Mesenchymal stem cell (in vitro differentiated cells and primary cell): ENCODE measurements at regions not wholly inside any gene's neighbourhood (a gene's known extent, or its start where the extent isn't known, plus 50 kb on each side); places are given as distances from the start of the nearest gene placed in this dataset.
A peak's percentile ranks its signal among the peaks of the same experiment; 100 is the strongest.

ENCODE experiments used
- DNase-seq: peaks from one replicate; pipeline ENCODE4 v3.0.0-alpha.2; 2013
- H2AFZ ChIP-seq: one replicate; pipeline ENCODE4 v1.6.1; 2013; ENCODE audit warnings: low read depth, mild to moderate bottlenecking, control low read depth, inconsistent platforms, low read length, moderate library complexity
- H2AK5ac ChIP-seq: 2 replicates; pipeline ENCODE4 v1.6.1; 2013; ENCODE audit warnings: low read length, moderate library complexity, mild to moderate bottlenecking, inconsistent platforms; ENCODE audit not compliant: severe bottlenecking
- H2BK120ac ChIP-seq: one replicate; pipeline ENCODE4 v1.6.1; 2013; ENCODE audit warnings: low read depth, mild to moderate bottlenecking, inconsistent platforms, low read length, moderate library complexity
- H2BK12ac ChIP-seq, 2 experiments: one replicate each; pipeline ENCODE4 v1.6.1; 2013; ENCODE audit warnings: inconsistent platforms in 2 of 2, low read length in 2 of 2, mild to moderate bottlenecking in 2 of 2, moderate library complexity in 2 of 2, control low read depth in 1 of 2
- H2BK15ac ChIP-seq: one replicate; pipeline ENCODE4 v1.6.1; 2013; ENCODE audit warnings: mild to moderate bottlenecking, low read depth, inconsistent platforms; ENCODE audit not compliant: poor library complexity, severe bottlenecking
- H2BK5ac ChIP-seq: 2 replicates; pipeline ENCODE4 v1.6.1; 2013; ENCODE audit warnings: low read depth, mild to moderate bottlenecking, low read length, control low read depth, inconsistent platforms; ENCODE audit not compliant: poor library complexity, severe bottlenecking
- H3K14ac ChIP-seq, 2 experiments: one replicate each; pipeline ENCODE4 v1.6.1; 2013; ENCODE audit warnings: inconsistent platforms in 2 of 2, low read length in 2 of 2, control low read depth in 1 of 2, mild to moderate bottlenecking in 1 of 2, moderate library complexity in 1 of 2
- H3K18ac ChIP-seq, 2 experiments: one replicate each; pipeline ENCODE4 v1.6.1; 2013; ENCODE audit warnings: inconsistent platforms in 2 of 2, low read length in 2 of 2, control low read depth in 1 of 2, low read depth in 1 of 2, mild to moderate bottlenecking in 1 of 2
- H3K23ac ChIP-seq, 2 experiments: one replicate each; pipeline ENCODE4 v1.6.1; 2013; ENCODE audit warnings: inconsistent platforms in 2 of 2, low read length in 2 of 2, mild to moderate bottlenecking in 2 of 2, moderate library complexity in 2 of 2, control low read depth in 1 of 2
- H3K27ac ChIP-seq: 2 replicates; pipeline ENCODE4 v1.5.1; 2013; ENCODE audit warnings: mild to moderate bottlenecking, moderate library complexity, low read length, control low read depth, inconsistent platforms; ENCODE audit not compliant: poor library complexity, severe bottlenecking
- H3K27me3 ChIP-seq, 2 experiments: 2 replicates each; pipeline versions ENCODE4 v1.6.1 to v1.7.0; 2013; ENCODE audit warnings: low read length in 2 of 2, mild to moderate bottlenecking in 2 of 2, moderate library complexity in 2 of 2, control low read depth in 1 of 2, inconsistent platforms in 1 of 2; ENCODE audit not compliant: control insufficient read depth in 1 of 2, insufficient read depth in 1 of 2
- H3K36me3 ChIP-seq, 2 experiments: 2 replicates each; pipeline versions ENCODE4 v1.6.1 to v1.7.0; 2013; ENCODE audit warnings: low read length in 2 of 2, control low read depth in 1 of 2, inconsistent platforms in 1 of 2, low read depth in 1 of 2, mild to moderate bottlenecking in 1 of 2; ENCODE audit not compliant: insufficient read depth in 2 of 2, control insufficient read depth in 1 of 2
- H3K4ac ChIP-seq, 2 experiments: one replicate each; pipeline ENCODE4 v1.6.1; 2013; ENCODE audit warnings: inconsistent platforms in 2 of 2, low read length in 2 of 2, mild to moderate bottlenecking in 2 of 2, moderate library complexity in 2 of 2, control low read depth in 1 of 2, low read depth in 1 of 2
- H3K4me1 ChIP-seq: 2 replicates; pipeline ENCODE4 v1.6.1; 2013; ENCODE audit warnings: low read depth, low read length, control low read depth; ENCODE audit not compliant: control insufficient read depth, insufficient read depth
- H3K4me2 ChIP-seq: 2 replicates; pipeline ENCODE4 v1.6.1; 2013; ENCODE audit warnings: low read length, mild to moderate bottlenecking, inconsistent platforms; ENCODE audit not compliant: poor library complexity, severe bottlenecking
- H3K4me3 ChIP-seq, 2 experiments: 2 replicates each; pipeline versions ENCODE4 v1.5.1 to v1.7.0; 2013; ENCODE audit warnings: low read length in 2 of 2, mild to moderate bottlenecking in 2 of 2, control low read depth in 1 of 2, low read depth in 1 of 2; ENCODE audit not compliant: insufficient read depth in 1 of 2
- H3K79me1 ChIP-seq: replicated peaks from 2 replicates; pipeline ENCODE4 v1.6.1; 2013; ENCODE audit warnings: mild to moderate bottlenecking, control low read depth, low read length, inconsistent platforms; ENCODE audit not compliant: poor library complexity, severe bottlenecking
- H3K9ac ChIP-seq: 2 replicates; pipeline ENCODE4 v1.7.0; 2013; ENCODE audit warnings: mild to moderate bottlenecking, low read length, moderate library complexity
- H3K9me3 ChIP-seq: 2 replicates; pipeline ENCODE4 v1.7.0; 2013; ENCODE audit warnings: mild to moderate bottlenecking, low read length; ENCODE audit not compliant: control insufficient read depth
- H4K8ac ChIP-seq: one replicate; pipeline ENCODE4 v1.6.1; 2013; ENCODE audit warnings: inconsistent platforms, mild to moderate bottlenecking, low read length, moderate library complexity
- H4K91ac ChIP-seq: one replicate; pipeline ENCODE4 v1.6.1; 2013; ENCODE audit warnings: mild to moderate bottlenecking, low read length, inconsistent platforms
- WGBS: methylation state at CpG from one replicate; pipeline ENCODE4 v1.1.7; 2013; ENCODE audit warnings: mixed read lengths; 5-methylcytosine and 5-hydroxymethylcytosine counted together

DNA sequence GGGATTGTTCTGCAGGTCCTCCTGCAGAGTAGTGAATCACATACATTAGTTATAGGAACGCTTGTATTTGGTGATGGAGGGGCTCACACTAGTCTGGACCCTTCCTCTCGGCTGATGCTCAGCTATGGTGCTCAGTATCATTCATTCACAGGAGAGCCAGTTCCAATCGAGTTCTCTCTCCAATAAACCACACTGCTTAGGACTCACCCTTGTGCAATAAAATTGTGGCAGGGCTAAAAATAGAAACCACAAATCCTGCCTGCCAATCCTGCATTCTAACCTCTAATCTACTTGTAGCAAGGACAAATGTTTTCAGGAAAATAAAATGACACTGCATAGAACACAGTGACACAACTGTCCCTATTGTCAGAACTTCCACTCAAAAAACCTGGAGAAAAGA lies 138.4 kb upstream of the TBL1XR1 start:
- 79% methylated on average over 3 of the region's 3 CpGs for WGBS
- H2BK15ac ChIP-seq, result no peak overlapping the region
- no peak overlapping the region for H3K9ac ChIP-seq

DNA sequence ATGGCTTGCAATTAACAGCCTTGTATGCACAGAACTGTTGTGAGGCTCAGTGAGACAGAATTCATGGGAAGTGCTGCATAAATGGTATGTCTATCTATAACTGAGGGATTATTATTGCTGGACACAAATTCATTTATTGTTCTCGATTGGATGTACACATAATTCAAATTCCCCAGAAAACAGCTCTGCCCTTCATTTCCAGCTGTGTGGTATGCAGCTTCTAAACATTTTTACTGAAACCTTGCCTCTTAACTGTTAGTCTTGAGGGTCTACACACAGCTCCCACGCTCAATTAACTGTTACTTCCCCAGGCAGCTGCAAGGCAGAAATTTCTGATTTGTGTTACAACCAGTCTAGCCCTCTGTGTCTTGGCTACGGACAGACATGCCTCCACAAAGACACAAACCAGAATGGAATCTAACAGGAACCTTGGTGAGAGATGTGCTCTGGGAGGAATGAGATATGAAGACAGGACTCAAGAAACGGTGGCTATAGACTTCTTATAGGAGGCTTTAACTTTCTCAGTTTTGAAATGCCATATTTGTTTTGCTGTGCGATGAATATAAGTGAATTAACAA lies 139.7 kb upstream of the TBL1XR1 start:
- Histone ChIP-seq H2BK5ac (no peak overlapping the region), H4K8ac (no peak overlapping the region), H3K23ac (no peak overlapping the region), H3K4me1 (peaks cover 4% of the 10 kb centered on the region), H3K9ac (peak overlapping the region; percentile 67), H3K79me1 (no peaks in the 10 kb centered on the region), H3K14ac (no peak overlapping the region), H2AK5ac (no peak overlapping the region), H3K27me3 (no peaks in the 10 kb centered on the region), H3K4me3 (peak overlapping the region in 1 of 2 experiments; percentile 35), H3K18ac (no peak overlapping the region), H3K9me3 (no peaks in the 10 kb centered on the region), H2AFZ (no peak overlapping the region), H2BK120ac (no peak overlapping the region), H2BK15ac (no peak overlapping the region), H3K36me3 (no peaks in the 10 kb centered on the region), H3K4me2 (no peak overlapping the region), H4K91ac (no peak overlapping the region), H2BK12ac (no peak overlapping the region), H3K27ac (no peak overlapping the region), H3K4ac (no peak overlapping the region)
- 67% methylated on average over 5 of the region's 5 CpGs for WGBS
- peak; percentile 26 for DNase-seq

More for the DNA sequence above, 138.4 kb upstream of the TBL1XR1 start:
- H2BK120ac ChIP-seq, result no peak overlapping the region
- H3K4me2 ChIP-seq, result no peak overlapping the region
- no peak overlapping the region for H2BK12ac ChIP-seq
- peaks cover 4% of the 10 kb centered on the region for H3K4me1 ChIP-seq
- H2AFZ ChIP-seq, result no peak overlapping the region
- no peak overlapping the region for H3K18ac ChIP-seq
- H3K23ac ChIP-seq, result no peak overlapping the region
- H3K79me1 ChIP-seq, result no peaks in the 10 kb centered on the region
- no peak overlapping the region for H3K14ac ChIP-seq
- no peaks in the 10 kb centered on the region for H3K36me3 ChIP-seq
- no peak overlapping the region for H3K27ac ChIP-seq
- no peak overlapping the region for H2BK5ac ChIP-seq
- no peaks in the 10 kb centered on the region for H3K9me3 ChIP-seq
- no peak overlapping the region for H4K8ac ChIP-seq
- no peak overlapping the region for H3K4ac ChIP-seq
- no peak overlapping the region for H3K4me3 ChIP-seq
- DNase-seq, result peak; percentile 58
- peak overlapping the region; percentile 45 for H2AK5ac ChIP-seq
- no peak overlapping the region for H4K91ac ChIP-seq
- no peaks in the 10 kb centered on the region for H3K27me3 ChIP-seq

DNA sequence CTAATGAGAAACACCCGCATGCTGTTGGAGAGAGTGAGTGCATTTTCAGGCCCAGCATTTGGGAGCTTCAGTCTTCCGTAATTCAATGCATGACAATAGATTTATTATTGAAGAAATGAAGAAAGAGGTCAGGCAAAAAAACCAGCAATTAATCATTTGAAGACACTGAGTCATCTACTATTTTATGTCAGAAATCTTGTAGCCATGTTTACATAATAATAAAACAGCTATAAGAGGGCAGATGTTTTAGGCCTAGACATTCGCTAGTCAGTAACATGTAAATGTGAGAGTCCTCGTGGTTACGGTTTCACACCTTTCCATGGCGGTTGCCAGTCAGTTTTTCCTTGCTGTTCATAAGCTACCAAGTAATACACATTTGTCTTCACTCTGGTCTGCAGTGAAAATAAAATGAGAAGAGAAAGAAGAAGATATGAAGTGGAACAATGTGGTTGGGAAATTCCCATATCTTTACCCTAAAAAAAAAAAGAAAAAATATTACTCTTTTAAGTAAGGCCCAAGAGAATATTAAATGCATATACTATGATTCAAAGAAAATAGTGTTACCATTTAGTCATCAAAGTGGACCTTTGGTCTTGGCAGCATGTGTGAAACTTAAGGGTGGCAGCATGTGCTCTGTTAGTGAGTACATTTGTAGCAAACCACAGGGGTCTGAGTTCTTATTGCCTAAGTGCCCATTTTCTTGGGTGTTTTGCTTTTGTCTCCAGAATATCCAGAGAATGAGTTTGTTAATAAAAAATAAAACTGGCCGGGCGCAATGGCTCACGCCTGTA lies 140.5 kb upstream of the TBL1XR1 start:
- no peak overlapping the region for H2AFZ ChIP-seq
- H3K27me3 ChIP-seq, result no peaks in the 10 kb centered on the region

DNA sequence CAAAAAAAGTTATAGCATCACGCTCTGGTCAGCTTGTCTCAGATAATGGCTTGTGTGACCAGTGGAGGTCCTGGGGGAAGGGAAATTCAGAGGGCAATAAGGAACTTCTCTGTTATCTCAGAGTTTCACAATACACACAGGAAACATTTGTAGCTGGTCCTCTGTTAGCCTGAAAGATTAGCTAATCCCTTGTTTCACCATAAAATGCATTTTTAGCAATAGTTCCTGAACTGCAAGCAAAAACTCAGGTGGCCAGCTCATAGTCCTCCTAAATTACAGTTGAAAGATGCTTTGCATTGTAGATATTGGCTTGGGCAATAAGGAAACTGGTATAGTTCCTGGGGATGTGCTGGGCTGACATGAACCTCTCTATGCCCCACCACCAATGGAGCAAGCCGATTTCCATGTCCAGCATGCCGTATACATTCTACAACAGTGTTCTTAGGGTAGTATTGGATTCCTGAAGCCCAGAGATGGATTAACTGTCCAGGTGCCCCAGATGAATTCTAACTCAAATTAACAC lies 141.5 kb upstream of the TBL1XR1 start:
- no peak overlapping the region for H3K27ac ChIP-seq
- H3K4me3 ChIP-seq, result no peak overlapping the region
- H3K4me2 ChIP-seq, result no peak overlapping the region
- DNase-seq, result peak; percentile 57
- H3K14ac ChIP-seq, result no peak overlapping the region
- H2AFZ ChIP-seq, result no peak overlapping the region
- H3K9ac ChIP-seq, result no peak overlapping the region
- H3K27me3 ChIP-seq, result no peaks in the 10 kb centered on the region
- H3K36me3 ChIP-seq, result no peaks in the 10 kb centered on the region
- H3K79me1 ChIP-seq, result no peaks in the 10 kb centered on the region
- H3K4ac ChIP-seq, result no peak overlapping the region
- H3K18ac ChIP-seq, result peak overlapping the region; percentile 28 to 79
- no peak overlapping the region for H2BK5ac ChIP-seq
- H3K9me3 ChIP-seq, result no peaks in the 10 kb centered on the region
- no peak overlapping the region for H2BK15ac ChIP-seq
- no peak overlapping the region for H4K91ac ChIP-seq
- H2AK5ac ChIP-seq, result peak overlapping the region; percentile 31
- H3K4me1 ChIP-seq, result peaks cover 4% of the 10 kb centered on the region
- no peak overlapping the region for H4K8ac ChIP-seq
- H2BK120ac ChIP-seq, result no peak overlapping the region
- 100% methylated on average over 1 of the region's 3 CpGs for WGBS
- H3K23ac ChIP-seq, result no peak overlapping the region
- H2BK12ac ChIP-seq, result peak overlapping the region in 1 of 2 experiments; percentile 6

More for the DNA sequence above, 140.5 kb upstream of the TBL1XR1 start:
- no peak overlapping the region for H2BK5ac ChIP-seq
- H3K4ac ChIP-seq, result no peak overlapping the region
- peak overlapping the region in 1 of 2 experiments; percentile 76 for H3K18ac ChIP-seq
- H3K9me3 ChIP-seq, result no peaks in the 10 kb centered on the region
- H3K27ac ChIP-seq, result no peak overlapping the region
- H3K36me3 ChIP-seq, result no peaks in the 10 kb centered on the region
- H3K4me2 ChIP-seq, result no peak overlapping the region
- no peak overlapping the region for H2BK15ac ChIP-seq
- H4K91ac ChIP-seq, result no peak overlapping the region
- H2AK5ac ChIP-seq, result no peak overlapping the region
- DNase-seq, result peak; percentile 42
- peak overlapping the region; percentile 49 to 72 for H2BK12ac ChIP-seq
- no peak overlapping the region for H3K4me3 ChIP-seq
- H3K79me1 ChIP-seq, result no peaks in the 10 kb centered on the region
- H3K9ac ChIP-seq, result peak overlapping the region; percentile 67
- peaks cover 4% of the 10 kb centered on the region for H3K4me1 ChIP-seq
- no peak overlapping the region for H2BK120ac ChIP-seq
- no peak overlapping the region for H3K14ac ChIP-seq
- H4K8ac ChIP-seq, result no peak overlapping the region
- H3K23ac ChIP-seq, result no peak overlapping the region
- WGBS, result 78% methylated on average over 9 of the region's 9 CpGs
